ENCODE measurements at regions not wholly inside any gene's neighbourhood (a gene's known extent, or its start where the extent isn't known, plus 50 kb on each side); places are given as distances from the start of the nearest gene placed in this dataset.

DNA sequence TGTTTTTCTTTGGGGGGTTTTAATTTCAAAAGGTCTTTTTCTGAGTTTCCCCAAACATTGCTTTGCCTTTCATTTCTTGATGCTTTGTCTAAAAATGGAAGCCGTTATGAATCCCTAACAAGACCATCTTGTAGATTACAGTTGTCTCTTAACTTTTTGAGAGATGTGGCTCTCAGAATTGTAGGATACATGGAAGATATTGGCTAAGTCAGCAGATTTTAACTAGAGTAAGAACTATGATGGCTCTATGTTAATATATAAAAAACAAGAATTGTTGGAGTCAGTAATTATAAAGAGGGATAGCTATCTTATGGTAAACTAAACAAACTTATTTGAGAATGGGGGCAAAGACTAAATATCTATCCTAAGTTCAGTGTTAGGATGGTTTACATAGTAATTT, 96.6 kb upstream of the HS3ST5 start:
- BruUV-seq (replicated peaks) = no TSS peak
- Mint-ChIP-seq H3K4me3 (ENCODE audit: unreplicated experiment) (no peak overlapping the region), H3K4me1 (ENCODE audit: insufficient read depth, unreplicated experiment) (no peaks in the 10 kb centered on the region), H3K9me3 (ENCODE audit: unreplicated experiment) (no peaks in the 10 kb centered on the region), H3K27me3 (ENCODE audit: insufficient read depth, unreplicated experiment) (peaks cover 41% of the 10 kb centered on the region), H3K27ac (ENCODE audit: low read depth, unreplicated experiment) (no peak overlapping the region), H3K36me3 (ENCODE audit: insufficient read depth, unreplicated experiment) (no peaks in the 10 kb centered on the region)
- ChIA-PET POLR2A (no interaction called here), CTCF (no interaction called here)
- DNase-seq (ENCODE audit: unreplicated experiment) = no peak
- TF ChIP-seq, protein P1, sequence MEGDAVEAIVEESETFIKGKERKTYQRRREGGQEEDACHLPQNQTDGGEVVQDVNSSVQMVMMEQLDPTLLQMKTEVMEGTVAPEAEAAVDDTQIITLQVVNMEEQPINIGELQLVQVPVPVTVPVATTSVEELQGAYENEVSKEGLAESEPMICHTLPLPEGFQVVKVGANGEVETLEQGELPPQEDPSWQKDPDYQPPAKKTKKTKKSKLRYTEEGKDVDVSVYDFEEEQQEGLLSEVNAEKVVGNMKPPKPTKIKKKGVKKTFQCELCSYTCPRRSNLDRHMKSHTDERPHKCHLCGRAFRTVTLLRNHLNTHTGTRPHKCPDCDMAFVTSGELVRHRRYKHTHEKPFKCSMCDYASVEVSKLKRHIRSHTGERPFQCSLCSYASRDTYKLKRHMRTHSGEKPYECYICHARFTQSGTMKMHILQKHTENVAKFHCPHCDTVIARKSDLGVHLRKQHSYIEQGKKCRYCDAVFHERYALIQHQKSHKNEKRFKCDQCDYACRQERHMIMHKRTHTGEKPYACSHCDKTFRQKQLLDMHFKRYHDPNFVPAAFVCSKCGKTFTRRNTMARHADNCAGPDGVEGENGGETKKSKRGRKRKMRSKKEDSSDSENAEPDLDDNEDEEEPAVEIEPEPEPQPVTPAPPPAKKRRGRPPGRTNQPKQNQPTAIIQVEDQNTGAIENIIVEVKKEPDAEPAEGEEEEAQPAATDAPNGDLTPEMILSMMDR (IDR thresholded peaks at IDR 0.05; ENCODE audit: unreplicated experiment) = no peak
- intact Hi-C loops (cut with micrococcal nuclease) = no loop called here

DNA sequence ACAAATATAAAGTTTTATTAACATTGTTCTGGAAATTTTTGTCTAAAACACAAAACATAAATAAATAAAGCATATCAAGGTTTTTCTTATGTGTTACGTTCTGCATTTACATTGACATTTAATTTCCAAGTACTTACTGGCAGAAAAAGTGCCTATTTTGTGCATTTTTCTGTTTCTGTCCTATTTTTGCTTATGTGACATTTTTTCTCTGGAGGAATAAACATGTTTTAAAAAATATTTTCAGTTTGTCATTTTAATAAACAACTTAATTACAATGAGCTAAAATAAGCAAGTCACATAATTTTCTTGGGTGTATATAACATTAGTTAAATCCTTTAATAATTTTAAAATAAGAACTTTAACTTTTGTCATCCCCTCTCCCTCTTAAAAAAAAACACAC, 94.4 kb upstream of the HS3ST5 start:
- ChIA-PET CTCF (no interaction called here), POLR2A (no interaction called here)
- H3K4me1 Mint-ChIP-seq (ENCODE audit: insufficient read depth, unreplicated experiment) = no peaks in the 10 kb centered on the region
- no peak for DNase-seq (ENCODE audit: unreplicated experiment)
- TF ChIP-seq, protein P1 (IDR thresholded peaks at IDR 0.05; ENCODE audit: unreplicated experiment) = no peak
- no TSS peak for BruUV-seq (replicated peaks)
- intact Hi-C loops (cut with micrococcal nuclease) = no loop called here
- no peaks in the 10 kb centered on the region for H3K9me3 Mint-ChIP-seq (ENCODE audit: unreplicated experiment)
- no peaks in the 10 kb centered on the region for H3K36me3 Mint-ChIP-seq (ENCODE audit: insufficient read depth, unreplicated experiment)
- H3K4me3 Mint-ChIP-seq (ENCODE audit: unreplicated experiment) = no peak overlapping the region
- H3K27ac Mint-ChIP-seq (ENCODE audit: low read depth, unreplicated experiment) = no peak overlapping the region
- H3K27me3 Mint-ChIP-seq (ENCODE audit: insufficient read depth, unreplicated experiment) = peaks cover 30% of the 10 kb centered on the region

DNA sequence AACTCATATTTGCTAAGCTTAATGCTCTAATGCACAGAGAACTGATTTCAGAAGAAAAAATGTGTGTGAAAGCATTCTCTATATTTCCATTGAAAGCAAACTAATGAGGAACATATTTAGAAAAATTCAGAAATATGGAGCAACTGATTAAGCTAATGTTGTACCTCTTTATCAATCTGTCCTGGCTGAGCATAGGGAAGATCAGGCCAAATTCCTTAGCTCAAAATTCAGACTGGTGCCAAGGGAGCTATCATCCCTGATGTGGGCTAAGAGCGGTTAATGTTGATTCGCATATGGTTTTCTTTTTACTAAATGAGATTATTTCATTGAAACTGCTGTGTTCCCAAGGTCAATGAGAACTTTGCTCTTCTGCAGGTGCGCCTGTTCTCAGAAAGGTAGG, 93.9 kb upstream of the HS3ST5 start:
- intact Hi-C loops (cut with micrococcal nuclease) = no loop called here
- Mint-ChIP-seq H3K36me3 (ENCODE audit: insufficient read depth, unreplicated experiment) (no peaks in the 10 kb centered on the region), H3K9me3 (ENCODE audit: unreplicated experiment) (no peaks in the 10 kb centered on the region), H3K4me1 (ENCODE audit: insufficient read depth, unreplicated experiment) (no peaks in the 10 kb centered on the region), H3K27me3 (ENCODE audit: insufficient read depth, unreplicated experiment) (peaks cover 30% of the 10 kb centered on the region), H3K27ac (ENCODE audit: low read depth, unreplicated experiment) (no peak overlapping the region), H3K4me3 (ENCODE audit: unreplicated experiment) (no peak overlapping the region)
- TF ChIP-seq, protein P1 (IDR thresholded peaks at IDR 0.05; ENCODE audit: unreplicated experiment) = no peak
- ChIA-PET POLR2A (no interaction called here), CTCF (no interaction called here)
- no TSS peak for BruUV-seq (replicated peaks)
- DNase-seq (ENCODE audit: unreplicated experiment) = no peak

GRCh38 chr6:114435985-114436384, 93.2 kb upstream of the HS3ST5 start:
- TF ChIP-seq, protein P1 (IDR thresholded peaks at IDR 0.05; ENCODE audit: unreplicated experiment) = no peak
- ChIA-PET POLR2A (no interaction called here), CTCF (no interaction called here)
- Mint-ChIP-seq H3K27ac (ENCODE audit: low read depth, unreplicated experiment) (no peak overlapping the region), H3K36me3 (ENCODE audit: insufficient read depth, unreplicated experiment) (no peaks in the 10 kb centered on the region), H3K27me3 (ENCODE audit: insufficient read depth, unreplicated experiment) (peaks cover 24% of the 10 kb centered on the region), H3K9me3 (ENCODE audit: unreplicated experiment) (no peaks in the 10 kb centered on the region), H3K4me3 (ENCODE audit: unreplicated experiment) (no peak overlapping the region), H3K4me1 (ENCODE audit: insufficient read depth, unreplicated experiment) (no peaks in the 10 kb centered on the region)
- no peak for DNase-seq (ENCODE audit: unreplicated experiment)
- intact Hi-C loops (cut with micrococcal nuclease) = no loop called here
- no TSS peak for BruUV-seq (replicated peaks)

Data from MCF 10A (cell line).